T-helper 2 cell (primary cell): ENCODE measurements at regions not wholly inside any gene's neighbourhood (a gene's known extent, or its start where the extent isn't known, plus 50 kb on each side); places are given as distances from the start of the nearest gene placed in this dataset.
"Not testable (repeated sequence)": the region's sequence is repeated elsewhere in the genome, so short reads cannot be mapped to it uniquely, and the experiment has no call there.

Source experiments
- DNase-seq, 5 experiments: peaks; one replicate each; pipeline versions ENCODE4 v3.0.0 to v3.0.0-alpha.2; 2012 to 2022

GRCh38 chr21:22192766-22193165 lies 1194.6 kb downstream of the NCAM2 start:
- DNase-seq: no peak

GRCh38 chr21:22194986-22195385 lies 1196.8 kb downstream of the NCAM2 start:
- not testable (repeated sequence) for DNase-seq

- no peak for DNase-seq
Observed at GRCh38 chr21:22200378-22201092, 1202.3 kb downstream of the NCAM2 start.

- no peak for DNase-seq
Observed at GRCh38 chr21:22201126-22201525, 1202.9 kb downstream of the NCAM2 start.

- DNase-seq: no peak
Observed at GRCh38 chr21:22201669-22202068, 1203.5 kb downstream of the NCAM2 start.

GRCh38 chr21:22209304-22209700 lies 1211.1 kb downstream of the NCAM2 start:
- no peak for DNase-seq

GRCh38 chr21:22211943-22212342 lies 1213.7 kb downstream of the NCAM2 start:
- DNase-seq: no peak

GRCh38 chr21:22223385-22223784 lies 1225.2 kb downstream of the NCAM2 start:
- DNase-seq: peak in 1 of 5 experiments; percentile 61

- no peak for DNase-seq
Observed at GRCh38 chr21:22224261-22224660, 1226.1 kb downstream of the NCAM2 start.

GRCh38 chr21:22225299-22225698 lies 1227.1 kb downstream of the NCAM2 start:
- DNase-seq: no peak

GRCh38 chr21:22231013-22231412 lies 1232.8 kb downstream of the NCAM2 start:
- no peak for DNase-seq

- DNase-seq: no peak
Observed at GRCh38 chr21:22235866-22236590, 1237.8 kb downstream of the NCAM2 start.

GRCh38 chr21:22244516-22244915 lies 1246.3 kb downstream of the NCAM2 start:
- DNase-seq: no peak

GRCh38 chr21:22250355-22250754 lies 1252.1 kb downstream of the NCAM2 start:
- DNase-seq: peak in 1 of 5 experiments; percentile 1

GRCh38 chr21:22253761-22254160 lies 1255.6 kb downstream of the NCAM2 start:
- DNase-seq: no peak

- no peak for DNase-seq
Observed at GRCh38 chr21:22258821-22259220, 1260.6 kb downstream of the NCAM2 start.

GRCh38 chr21:22260274-22260673 lies 1262.1 kb downstream of the NCAM2 start:
- no peak for DNase-seq

GRCh38 chr21:22263890-22264289 lies 1265.7 kb downstream of the NCAM2 start:
- no peak for DNase-seq

GRCh38 chr21:22277341-22277740 lies 1279.1 kb downstream of the NCAM2 start:
- no peak for DNase-seq

GRCh38 chr21:22278366-22278765 lies 1280.2 kb downstream of the NCAM2 start:
- no peak for DNase-seq

GRCh38 chr21:22280851-22281250 lies 1282.6 kb downstream of the NCAM2 start:
- DNase-seq: no peak

- DNase-seq: no peak
Observed at GRCh38 chr21:22288885-22289499, 1290.8 kb downstream of the NCAM2 start.

GRCh38 chr21:22292144-22292543 lies 1293.9 kb downstream of the NCAM2 start:
- no peak for DNase-seq

GRCh38 chr21:22297575-22297974 lies 1299.4 kb downstream of the NCAM2 start:
- no peak for DNase-seq
